NOMO-1 treated with dmso at 0.1 percent for 144 hours (cell line): ENCODE measurements at regions not wholly inside any gene's neighbourhood (a gene's known extent, or its start where the extent isn't known, plus 50 kb on each side); places are given as distances from the start of the nearest gene placed in this dataset.

Experiments used
- DNase-seq: peaks from one replicate; lab custom pipeline; 2025; ENCODE audit not compliant: unreplicated experiment; lab: John Stamatoyannopoulos, UW

DNA sequence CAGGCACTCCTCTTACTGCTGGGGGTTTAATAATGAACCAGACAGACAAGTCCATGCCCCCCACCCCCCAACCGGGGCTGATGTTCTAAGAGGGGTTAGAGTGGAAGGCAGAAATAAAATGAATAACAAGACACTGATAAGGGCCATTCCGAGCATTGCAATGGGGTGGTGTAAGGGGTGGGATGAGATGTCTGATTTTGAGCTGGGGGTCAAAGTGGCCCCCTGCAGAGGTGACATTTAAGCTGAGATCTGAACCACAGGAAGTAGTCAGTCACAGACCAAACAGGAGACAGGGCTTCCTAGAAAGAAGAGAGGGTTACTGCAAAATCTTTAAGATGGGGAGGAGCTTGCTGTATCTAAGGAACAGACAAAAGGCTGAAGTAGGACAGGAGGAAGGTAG is 180.6 kb upstream of the SH3BP4 start:
- DNase-seq: no peak

- no peak for DNase-seq
These were observed 181.1 kb upstream of the SH3BP4 start for GRCh38 chr2:234770715-234771141.

- DNase-seq: no peak
These were observed 181.7 kb upstream of the SH3BP4 start for GRCh38 chr2:234770031-234770506.

GRCh38 chr2:234768608-234769196 is 183.1 kb upstream of the SH3BP4 start:
- no peak for DNase-seq

GRCh38 chr2:234765279-234765678 is 186.5 kb upstream of the SH3BP4 start:
- DNase-seq: no peak

GRCh38 chr2:234764372-234764771 is 187.4 kb upstream of the SH3BP4 start:
- DNase-seq: no peak

GRCh38 chr2:234763002-234763873 is 188.6 kb upstream of the SH3BP4 start:
- no peak for DNase-seq

DNA sequence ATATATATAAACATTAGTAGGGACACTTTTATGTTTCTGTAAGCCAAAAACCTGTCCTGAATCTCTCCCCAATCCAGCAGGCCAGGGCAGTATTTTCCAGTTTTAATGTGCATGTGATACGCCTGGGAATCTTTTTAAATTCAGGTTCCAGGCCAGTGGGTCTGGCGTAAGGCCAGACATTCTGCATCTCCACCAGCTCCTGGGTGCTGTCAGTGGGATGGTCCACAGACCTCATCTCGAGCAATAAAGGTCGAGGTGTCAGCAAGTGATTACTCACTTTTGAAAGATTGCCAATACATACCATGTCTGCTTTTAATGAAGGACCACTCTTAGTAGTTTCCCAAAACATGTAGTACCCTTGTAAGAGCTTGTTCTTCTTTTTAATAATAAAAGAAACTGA is 189.9 kb upstream of the SH3BP4 start:
- no peak for DNase-seq

GRCh38 chr2:234754126-234754525 is 197.7 kb upstream of the SH3BP4 start:
- DNase-seq: no peak

DNA sequence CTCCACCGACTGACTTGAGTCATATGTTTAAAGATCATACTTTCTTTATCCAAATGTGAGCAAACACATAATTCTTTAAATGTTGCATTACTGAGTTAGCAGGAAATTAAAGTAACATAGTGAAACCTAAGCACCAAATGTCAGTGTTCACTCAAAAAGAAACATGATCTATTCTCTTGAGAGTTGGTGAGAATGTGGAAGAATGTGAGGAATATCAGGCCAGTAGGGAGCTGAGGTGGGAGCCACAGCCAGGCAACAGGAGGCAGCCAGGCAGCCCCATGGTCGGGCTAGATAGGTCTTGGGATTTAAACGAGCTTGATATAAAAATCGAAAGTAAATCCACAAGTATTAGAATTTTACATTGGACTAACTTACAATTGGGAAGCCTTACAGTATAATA is 198.1 kb upstream of the SH3BP4 start:
- no peak for DNase-seq

- no peak for DNase-seq
These were observed 198.9 kb upstream of the SH3BP4 start for GRCh38 chr2:234752966-234753365.

- DNase-seq: no peak
These were observed 200.4 kb upstream of the SH3BP4 start for GRCh38 chr2:234751275-234751973.

GRCh38 chr2:234747833-234748559 is 203.8 kb upstream of the SH3BP4 start:
- no peak for DNase-seq

GRCh38 chr2:234747032-234747431 is 204.8 kb upstream of the SH3BP4 start:
- no peak for DNase-seq

DNA sequence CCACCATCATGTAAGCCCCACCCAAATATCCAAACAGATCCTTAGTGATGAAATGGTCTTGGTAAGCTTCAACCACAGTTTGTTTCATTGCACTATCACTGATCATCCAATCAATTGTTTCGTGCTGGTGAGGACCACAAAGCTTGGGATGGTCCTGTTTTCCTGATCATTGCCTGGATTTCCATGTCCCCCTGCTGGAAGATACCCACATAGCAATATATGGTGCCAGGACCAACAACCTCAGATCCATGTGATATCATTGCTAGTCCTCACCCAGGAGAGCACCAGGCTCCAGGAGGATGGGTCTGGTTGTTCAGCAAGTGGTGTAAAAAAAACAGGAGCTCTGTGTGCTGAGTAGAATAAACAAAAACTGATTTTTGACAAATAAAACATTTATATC is 206.5 kb upstream of the SH3BP4 start:
- no peak for DNase-seq

GRCh38 chr2:234741976-234742375 is 209.8 kb upstream of the SH3BP4 start:
- DNase-seq: no peak

- DNase-seq: no peak
These were observed 212.8 kb upstream of the SH3BP4 start for GRCh38 chr2:234739061-234739460.

DNA sequence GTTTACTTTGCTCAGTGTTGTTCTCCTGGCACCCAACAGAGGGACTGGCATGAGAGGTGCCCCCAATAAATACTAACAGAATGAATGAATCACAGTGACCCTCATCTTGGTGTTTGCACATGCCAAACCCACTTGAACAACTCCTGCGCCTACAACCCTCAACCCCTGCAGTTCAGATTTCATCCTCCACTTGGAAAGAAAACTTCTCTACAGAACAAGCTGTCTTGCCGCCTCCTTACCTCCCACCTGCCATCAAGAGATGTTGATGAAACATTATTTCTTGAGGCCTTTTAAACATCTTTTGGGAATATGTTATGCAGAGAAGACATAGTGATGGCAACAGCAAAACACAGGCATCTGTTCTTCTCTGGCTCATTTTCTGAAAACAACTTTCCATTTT is 216.0 kb upstream of the SH3BP4 start:
- no peak for DNase-seq

- DNase-seq: no peak
These were observed 217.8 kb upstream of the SH3BP4 start for GRCh38 chr2:234733795-234734600.

DNA sequence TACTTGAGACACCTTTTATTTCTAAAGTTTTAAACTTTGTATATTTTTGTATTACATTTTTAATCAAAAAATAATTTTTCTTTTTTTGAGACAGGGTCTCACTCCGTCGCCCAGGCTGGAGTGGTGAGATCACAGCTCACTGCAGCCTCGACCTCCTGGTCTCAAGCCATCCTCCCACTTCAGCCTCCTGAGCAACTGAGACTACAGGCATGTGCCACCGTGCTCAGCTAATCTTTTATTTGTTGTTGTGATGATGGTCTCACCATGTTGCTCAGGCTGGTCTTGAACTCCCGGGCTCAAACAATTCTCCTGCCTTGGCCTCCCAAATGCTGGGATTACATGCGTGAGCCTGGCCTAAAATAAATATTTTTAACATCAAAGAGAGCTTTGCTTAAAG is 218.7 kb upstream of the SH3BP4 start:
- no peak for DNase-seq
